Erythroblast (primary cell): ENCODE measurements at regions not wholly inside any gene's neighbourhood (a gene's known extent, or its start where the extent isn't known, plus 50 kb on each side); places are given as distances from the start of the nearest gene placed in this dataset.

Experiments
- GATA1 ChIP-seq: IDR thresholded peaks from 2 replicates; pipeline ENCODE4 v1.6.1; 2011; ENCODE audit warnings: low read depth, mild to moderate bottlenecking, control low read depth, low read length, moderate library complexity
- POLR2A ChIP-seq: IDR thresholded peaks from 2 replicates; pipeline ENCODE4 v1.6.1; 2011; ENCODE audit warnings: mild to moderate bottlenecking, low read length

DNA sequence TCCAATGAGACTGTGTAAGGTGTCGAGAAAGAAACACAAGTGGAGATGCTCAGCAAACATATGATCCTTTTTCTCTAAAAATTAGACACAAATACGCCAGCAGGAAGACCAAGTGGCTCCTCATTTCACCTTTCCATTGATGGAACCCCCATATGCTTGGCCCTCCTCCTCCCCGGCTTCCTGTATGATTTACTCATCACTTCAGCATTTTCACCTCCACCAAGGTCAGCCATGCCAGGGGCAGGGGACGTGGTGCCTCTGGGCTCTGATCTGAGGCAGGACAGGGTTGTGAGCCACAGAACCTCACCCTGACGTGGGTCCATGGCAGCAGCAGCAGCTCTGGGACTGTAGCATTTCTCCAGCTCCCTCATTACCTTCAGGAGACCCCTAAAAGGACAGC lies 116.8 kb upstream of the PFKP start:
- TF ChIP-seq POLR2A = no peak
- no peak for TF ChIP-seq GATA1
